Transverse colon (tissue), 4 donors: ENCODE measurements at regions not wholly inside any gene's neighbourhood (a gene's known extent, or its start where the extent isn't known, plus 50 kb on each side); places are given as distances from the start of the nearest gene placed in this dataset.

ENCODE experiments used
- DNase-seq: peaks from one replicate; pipeline ENCODE4 v3.0.0-alpha.2; 2019
- H3K27ac ChIP-seq, 4 donors: fragments of 200-600 bp; sonication (generic); 2 replicates each; pipeline ENCODE4 v1.5.1; 2016 to 2018; ENCODE audit warnings: inconsistent platforms in 4 of 4
- H3K27me3 ChIP-seq: fragments of 200-600 bp; sonication (generic); 2 replicates; pipeline ENCODE4 v1.5.1; 2017; ENCODE audit warnings: inconsistent platforms
- H3K36me3 ChIP-seq, 4 donors: fragments of 200-600 bp; sonication (generic); 2 replicates each; pipeline ENCODE4 v1.5.1; 2017 to 2019; ENCODE audit warnings: inconsistent platforms in 4 of 4
- H3K4me1 ChIP-seq, 4 donors: fragments of 200-600 bp; sonication (generic); 2 replicates each; pipeline ENCODE4 v1.5.1; 2017 to 2020; ENCODE audit warnings: inconsistent platforms in 4 of 4
- H3K4me3 ChIP-seq, 4 donors: fragments of 200-600 bp; sonication (generic); 1 replicate in 1 of 4; 2 replicates in 3 of 4; pipeline versions ENCODE4 v1.5.1 to v1.6.1; 2017 to 2019; ENCODE audit warnings: inconsistent platforms in 4 of 4
- H3K9me3 ChIP-seq, 2 donors: fragments of 200-600 bp; sonication (generic); 2 replicates each; pipeline ENCODE4 v1.5.1; 2017 to 2019; ENCODE audit warnings: inconsistent platforms in 2 of 2
- EP300 ChIP-seq: sonication (generic); formaldehyde crosslinking; IDR thresholded peaks from one replicate; pipeline ENCODE4 v1.6.1; 2017; ENCODE audit warnings: antibody characterized with exemption, low read depth
- POLR2A ChIP-seq: fragments of 450-650 bp; IDR thresholded peaks from one replicate; pipeline ENCODE4 v1.6.1; 2016; ENCODE audit warnings: antibody characterized with exemption, mild to moderate bottlenecking, moderate library complexity
- POLR2AphosphoS5 ChIP-seq, 3 donors: sonication (generic); formaldehyde crosslinking; IDR thresholded peaks; one replicate each; pipeline ENCODE4 v1.6.1; 2016; ENCODE audit warnings: antibody characterized with exemption in 3 of 3
- WGBS, 2 donors: methylation state at CpG; one replicate each; pipeline ENCODE4 v1.1.5; 2018; ENCODE audit warnings: low coverage in 1 of 2; 5-methylcytosine and 5-hydroxymethylcytosine counted together
- in situ Hi-C, 4 donors: fragments of 200-750 bp; cut with MboI; loops; one replicate each; pipeline versions ENCODE4 v1.15.0 to v1.15.1; 2017; ENCODE audit warnings: low sequenced_read_pairs in 3 of 4, low pct_ligation_motif_present in 1 of 4, low pct_unique_long_range_greater_than_20kb in 1 of 4
- intact Hi-C: fragments of 100-400 bp; cut with DNase I; formaldehyde crosslinking; loops from one replicate; pipeline ENCODE4 v1.15.1; 2023; ENCODE audit warnings: low total_unique reads
- TF ChIP-seq, protein P1 (sequence below), 5 experiments: fragments of 200-600 bp in 3 of 5; fragments of 450-650 bp in 2 of 5; sonication (generic) in 3 of 5; IDR thresholded peaks; 1 replicate in 2 of 5; 2 replicates in 3 of 5; pipeline ENCODE4 v1.5.1; 2016 to 2017; ENCODE audit warnings: antibody characterized with exemption in 5 of 5, inconsistent platforms in 3 of 5, mild to moderate bottlenecking in 2 of 5, moderate library complexity in 1 of 5

DNA sequence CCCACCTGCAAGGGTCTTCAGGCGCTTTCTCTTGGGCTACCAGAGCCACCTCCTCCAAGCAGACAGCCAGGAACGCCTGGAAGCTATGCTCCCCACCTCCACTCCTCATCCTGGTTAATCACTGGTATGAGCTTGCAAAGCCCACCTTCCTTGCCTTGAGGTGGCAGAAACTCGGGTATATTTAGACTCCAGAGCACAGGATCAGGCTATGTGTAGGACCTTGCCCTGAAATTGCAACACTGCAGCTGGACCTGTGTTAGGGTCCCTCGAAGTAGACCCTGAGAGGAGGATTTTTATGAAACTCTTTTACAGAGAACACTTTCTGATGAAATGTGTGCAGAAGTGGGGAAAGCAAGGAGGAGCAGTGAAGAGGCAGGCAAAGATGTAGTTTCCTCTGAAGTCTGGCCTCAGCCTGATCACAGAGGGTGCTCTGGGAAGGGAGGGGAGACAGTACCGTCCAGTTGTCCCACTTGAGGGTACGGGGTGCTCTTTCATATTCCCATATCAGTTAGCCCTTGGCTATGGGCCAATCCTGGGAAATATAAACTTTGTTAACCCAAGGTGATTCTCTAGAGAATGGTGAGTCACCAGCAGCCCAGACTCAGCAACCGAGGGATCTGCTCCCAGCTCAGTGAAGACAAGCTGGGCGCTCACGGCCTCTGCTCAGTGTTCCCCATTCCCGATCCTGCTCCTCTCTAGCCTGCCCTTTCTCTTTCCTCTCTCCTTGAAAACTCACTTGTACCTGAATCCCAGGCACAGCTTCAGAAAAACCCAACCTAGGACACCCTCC lies 157.9 kb downstream of the UQCRFS1 start:
- 57 to 71% methylated on average over 5 to 10 of the region's 10 CpGs for WGBS, 2 donors
- Histone ChIP-seq H3K4me3 (no peak overlapping the region), H3K36me3 (no peaks in the 10 kb centered on the region), H3K9me3 (no peaks in the 10 kb centered on the region), H3K27me3 (no peaks in the 10 kb centered on the region), H3K4me1 (no peaks in the 10 kb centered on the region), H3K27ac (no peak overlapping the region)
- intact Hi-C loops (no loop called here), in situ Hi-C loops (no loop called here)
- TF ChIP-seq POLR2AphosphoS5 (IDR thresholded peaks at IDR 0.05): no peak
- TF ChIP-seq POLR2A: no peak
- no peak for TF ChIP-seq EP300
- TF ChIP-seq, protein P1, sequence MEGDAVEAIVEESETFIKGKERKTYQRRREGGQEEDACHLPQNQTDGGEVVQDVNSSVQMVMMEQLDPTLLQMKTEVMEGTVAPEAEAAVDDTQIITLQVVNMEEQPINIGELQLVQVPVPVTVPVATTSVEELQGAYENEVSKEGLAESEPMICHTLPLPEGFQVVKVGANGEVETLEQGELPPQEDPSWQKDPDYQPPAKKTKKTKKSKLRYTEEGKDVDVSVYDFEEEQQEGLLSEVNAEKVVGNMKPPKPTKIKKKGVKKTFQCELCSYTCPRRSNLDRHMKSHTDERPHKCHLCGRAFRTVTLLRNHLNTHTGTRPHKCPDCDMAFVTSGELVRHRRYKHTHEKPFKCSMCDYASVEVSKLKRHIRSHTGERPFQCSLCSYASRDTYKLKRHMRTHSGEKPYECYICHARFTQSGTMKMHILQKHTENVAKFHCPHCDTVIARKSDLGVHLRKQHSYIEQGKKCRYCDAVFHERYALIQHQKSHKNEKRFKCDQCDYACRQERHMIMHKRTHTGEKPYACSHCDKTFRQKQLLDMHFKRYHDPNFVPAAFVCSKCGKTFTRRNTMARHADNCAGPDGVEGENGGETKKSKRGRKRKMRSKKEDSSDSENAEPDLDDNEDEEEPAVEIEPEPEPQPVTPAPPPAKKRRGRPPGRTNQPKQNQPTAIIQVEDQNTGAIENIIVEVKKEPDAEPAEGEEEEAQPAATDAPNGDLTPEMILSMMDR (IDR thresholded peaks at IDR 0.05): no peak
- no peak for DNase-seq

DNA sequence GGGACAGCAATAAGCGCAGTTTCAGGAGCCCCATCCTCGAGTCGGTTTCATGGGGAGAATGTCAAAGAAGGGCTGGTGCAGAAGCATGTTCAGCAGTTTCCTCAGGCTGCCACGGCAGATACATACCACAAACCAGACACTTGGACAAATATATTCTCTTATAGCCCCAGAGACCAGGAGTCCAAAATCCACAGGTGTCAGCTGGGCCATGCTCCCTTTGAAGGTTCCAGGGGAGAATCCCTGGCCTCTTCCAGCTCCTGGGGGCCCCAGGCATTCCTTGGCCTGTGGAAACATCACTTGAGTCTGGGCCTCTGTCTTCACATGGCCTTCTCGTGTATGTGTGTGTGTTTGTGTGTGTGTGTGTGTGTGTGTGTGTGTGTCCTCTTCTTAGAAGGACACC lies 164.1 kb downstream of the UQCRFS1 start:
- no peak for DNase-seq
- Histone ChIP-seq H3K4me1 (no peaks in the 10 kb centered on the region), H3K27me3 (no peaks in the 10 kb centered on the region), H3K27ac (no peak overlapping the region), H3K9me3 (no peaks in the 10 kb centered on the region), H3K36me3 (no peaks in the 10 kb centered on the region), H3K4me3 (no peak overlapping the region)
- intact Hi-C loops: no loop called here
- 79 to 80% methylated on average over 1 to 4 of the region's 5 CpGs for WGBS, 2 donors
- no peak for TF ChIP-seq POLR2AphosphoS5 (IDR thresholded peaks at IDR 0.05)
- no peak for TF ChIP-seq POLR2A
- no peak for TF ChIP-seq EP300
- TF ChIP-seq, protein P1 (IDR thresholded peaks at IDR 0.05): no peak
- in situ Hi-C loops: no loop called here

DNA sequence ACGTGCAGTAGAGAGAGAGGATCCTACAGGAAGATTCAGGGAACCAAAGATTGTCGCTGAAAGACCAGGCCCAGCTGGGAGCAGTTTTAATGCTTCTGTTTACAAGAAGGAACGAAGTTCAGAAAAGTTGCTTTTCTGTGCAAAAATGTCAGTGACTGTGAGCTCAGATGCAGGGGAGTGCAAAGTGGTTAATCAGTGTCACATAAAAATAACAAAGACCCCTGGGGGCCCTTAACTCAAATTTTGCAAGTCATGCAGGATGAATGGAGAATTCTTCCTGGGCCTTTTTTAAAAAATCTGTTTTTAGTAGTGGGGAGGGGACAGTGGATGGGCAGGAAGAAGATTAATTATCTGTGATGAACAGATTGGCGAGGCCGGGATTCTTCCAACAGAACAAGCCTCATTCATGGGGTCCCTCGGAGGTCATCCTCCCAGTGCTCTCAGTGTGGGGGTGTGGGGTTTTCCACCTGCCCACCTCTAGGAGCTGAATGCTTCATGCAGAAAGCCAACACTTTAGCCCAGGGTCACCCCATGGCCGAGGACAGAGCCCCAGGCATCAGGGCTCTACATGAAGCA lies 167.2 kb downstream of the UQCRFS1 start:
- in situ Hi-C loops (no loop called here), intact Hi-C loops (no loop called here)
- Histone ChIP-seq H3K27me3 (no peaks in the 10 kb centered on the region), H3K4me1 (no peaks in the 10 kb centered on the region), H3K4me3 (no peak overlapping the region), H3K27ac (no peak overlapping the region), H3K9me3 (no peaks in the 10 kb centered on the region), H3K36me3 (no peaks in the 10 kb centered on the region)
- WGBS, 2 donors: 36 to 54% methylated on average over 2 to 7 of the region's 7 CpGs
- DNase-seq: no peak
- TF ChIP-seq POLR2AphosphoS5 (IDR thresholded peaks at IDR 0.05): no peak
- no peak for TF ChIP-seq POLR2A
- TF ChIP-seq, protein P1 (IDR thresholded peaks at IDR 0.05): no peak
- no peak for TF ChIP-seq EP300

DNA sequence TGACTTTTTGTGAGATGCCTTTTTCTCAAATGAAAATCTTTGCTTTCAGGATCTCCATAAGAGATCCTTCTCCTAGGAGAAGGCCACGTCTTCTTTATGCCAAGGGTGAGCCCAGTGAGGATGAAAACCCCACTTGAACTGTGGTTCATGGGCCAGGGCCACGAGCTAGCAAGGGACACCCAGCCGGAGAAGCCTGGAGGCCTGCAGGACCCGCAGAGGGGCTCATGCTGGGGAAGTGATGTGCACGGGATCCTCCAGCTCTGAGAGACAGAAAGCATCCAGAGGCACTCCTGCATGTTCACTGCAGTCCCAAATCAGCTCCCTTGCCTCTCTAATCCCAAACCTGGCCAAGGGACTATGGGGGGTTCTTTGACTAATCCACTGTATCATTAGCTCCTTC lies 168.9 kb downstream of the UQCRFS1 start:
- 61% methylated on average over 5 of the region's 5 CpGs; no CpG with 5 or more reads in 1 of the 2 donors for WGBS, 2 donors

More for the DNA sequence above, 168.9 kb downstream of the UQCRFS1 start:
- TF ChIP-seq, protein P1 (IDR thresholded peaks at IDR 0.05): no peak
- TF ChIP-seq EP300 (no peak), POLR2AphosphoS5 (IDR thresholded peaks at IDR 0.05) (no peak), POLR2A (no peak)
- Histone ChIP-seq H3K4me1 (no peaks in the 10 kb centered on the region), H3K9me3 (no peaks in the 10 kb centered on the region), H3K27ac (no peak overlapping the region), H3K36me3 (no peaks in the 10 kb centered on the region), H3K4me3 (no peak overlapping the region), H3K27me3 (no peaks in the 10 kb centered on the region)
- no peak for DNase-seq
- in situ Hi-C loops: no loop called here
- intact Hi-C loops: no loop called here
